HG02870 (cell line): ENCODE measurements at regions not wholly inside any gene's neighbourhood (a gene's known extent, or its start where the extent isn't known, plus 50 kb on each side); places are given as distances from the start of the nearest gene placed in this dataset.
"Not testable (repeated sequence)": the region's sequence is repeated elsewhere in the genome, so short reads cannot be mapped to it uniquely, and the experiment has no call there.

ENCODE experiments used
- ATAC-seq: cut with Tn5 transposase; IDR thresholded peaks from one replicate; pipeline ENCODE4 v1.9.1; 2021; ENCODE audit warnings: mild to moderate bottlenecking, moderate library complexity; ENCODE audit not compliant: unreplicated experiment

DNA sequence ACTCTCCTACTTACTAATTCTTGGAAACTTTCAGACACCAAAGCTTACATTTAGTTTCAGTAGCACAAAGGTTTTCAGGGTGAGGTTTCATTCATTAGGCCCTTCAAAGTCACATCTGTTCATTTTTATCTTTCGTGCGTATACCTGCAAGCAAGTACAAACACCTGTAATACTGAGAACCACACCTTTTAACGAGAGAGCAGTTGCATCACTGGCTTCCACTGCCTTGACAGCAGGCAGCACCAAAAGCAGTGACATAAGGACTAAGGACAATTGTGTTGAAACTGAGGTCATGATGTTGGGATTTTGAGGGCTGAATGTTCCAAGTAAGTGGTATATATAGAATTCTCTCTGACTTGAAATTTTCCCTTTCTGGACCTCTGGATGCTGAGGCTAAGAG is 61.1 kb downstream of the GOLGA6L25 start:
- not testable (repeated sequence) for ATAC-seq

DNA sequence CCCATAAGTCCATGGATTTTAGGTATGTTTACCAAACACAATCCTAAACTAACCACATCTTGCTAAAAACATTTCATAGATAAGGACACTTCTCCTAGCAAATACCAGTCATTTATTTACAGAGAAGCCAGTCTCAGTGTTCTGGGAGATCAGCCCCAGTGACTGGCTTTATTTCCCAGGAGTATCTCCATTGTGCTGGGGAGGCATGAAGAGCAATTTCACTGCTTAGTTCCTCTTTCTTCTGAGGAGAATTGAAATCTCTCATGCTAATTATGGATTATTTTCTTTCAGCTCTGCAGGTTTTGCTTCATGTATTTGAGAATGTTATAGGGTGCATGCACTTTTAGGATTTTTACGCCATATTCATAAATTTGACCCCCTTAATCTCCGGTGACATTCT is 68.3 kb downstream of the GOLGA6L25 start:
- peak; percentile 57 for ATAC-seq

DNA sequence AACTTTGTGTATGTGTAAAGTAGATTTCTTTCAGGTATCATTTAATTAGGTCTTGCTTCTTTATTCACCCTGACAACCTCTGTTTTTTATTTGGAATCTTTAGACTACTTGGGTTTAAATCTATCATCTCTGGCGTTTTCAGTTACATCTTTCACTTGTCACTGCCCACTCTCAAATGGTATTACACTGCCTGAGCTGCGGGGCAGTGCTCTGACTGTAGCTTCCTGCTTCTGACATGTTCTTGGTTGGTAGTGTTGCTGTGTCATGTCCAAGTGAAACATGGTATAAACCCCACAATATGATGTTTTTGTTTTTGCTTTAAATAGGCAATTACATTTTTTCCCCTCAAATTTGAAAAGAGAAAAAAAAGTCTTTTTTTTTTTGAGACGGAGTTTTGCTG is 68.8 kb downstream of the GOLGA6L25 start:
- peak; percentile 65 for ATAC-seq

DNA sequence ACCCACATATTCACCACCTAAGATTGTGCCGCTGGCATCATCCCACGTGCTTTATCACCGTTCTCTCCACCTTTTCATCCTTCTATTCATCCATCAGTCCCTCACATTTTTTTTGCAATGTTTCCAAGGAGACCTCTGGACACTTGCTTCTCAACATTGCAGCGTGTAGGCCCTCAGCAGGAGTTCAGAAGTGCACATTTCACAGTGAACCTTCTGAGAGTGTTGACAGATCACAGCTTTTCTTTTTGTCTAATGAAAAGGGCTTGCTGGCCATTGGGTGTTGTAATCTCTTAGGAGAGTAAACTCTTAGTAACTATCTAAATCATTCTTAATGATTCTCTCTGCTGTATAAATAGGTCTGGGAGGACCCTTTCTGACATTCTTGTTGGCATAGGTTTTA is 71.0 kb downstream of the GOLGA6L25 start:
- ATAC-seq = not testable (repeated sequence)

DNA sequence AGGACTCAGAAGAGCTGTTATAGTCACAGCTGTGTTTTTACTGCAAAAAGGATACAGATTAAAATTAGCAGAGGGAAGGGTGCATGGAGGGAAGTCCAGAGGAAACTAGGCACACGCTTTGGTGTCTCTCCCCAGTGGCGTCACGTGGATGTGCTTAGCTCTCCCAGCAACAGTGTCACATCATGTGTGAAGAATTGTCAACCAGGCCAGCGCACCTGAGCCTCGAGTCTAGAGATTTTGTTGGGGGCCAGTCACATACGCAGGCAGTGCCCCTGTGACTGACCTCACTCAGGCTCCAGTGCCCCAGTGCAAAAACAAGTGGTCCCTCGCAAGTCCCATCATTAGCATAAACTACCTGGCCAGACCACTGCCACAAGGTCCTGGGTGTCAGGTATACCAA is 73.2 kb downstream of the GOLGA8M start:
- ATAC-seq = not testable (repeated sequence)
